MCF 10A (cell line): ENCODE measurements at regions not wholly inside any gene's neighbourhood (a gene's known extent, or its start where the extent isn't known, plus 50 kb on each side); places are given as distances from the start of the nearest gene placed in this dataset.
A peak's percentile ranks its signal among the peaks of the same experiment; 100 is the strongest.

Experiments
- BruUV-seq: library from RNA; stranded (reverse); fragments of 400-500 nt; replicated peaks from 2 replicates; lab custom pipeline; 2021; lab: Mats Ljungman, UMichigan
- CTCF ChIA-PET: fragments of 300-600 bp; sonication (Branson Sonifier 250); formaldehyde crosslinking; extraction: SDS; loops from one replicate; lab custom pipeline; 2021; ENCODE audit warnings: antibody characterized with exemption, inconsistent platforms; lab: Yijun Ruan, JAX
- POLR2A ChIA-PET: fragments of 300-600, 350-650 bp; sonication (Branson Sonifier 250); formaldehyde crosslinking; extraction: SDS; loops from one replicate; lab custom pipeline; 2020; ENCODE audit warnings: antibody characterized with exemption, inconsistent platforms; lab: Yijun Ruan, JAX
- DNase-seq: peaks from one replicate; pipeline ENCODE4 v3.0.0-alpha.2; 2018; ENCODE audit not compliant: unreplicated experiment
- H3K27ac Mint-ChIP-seq: one replicate; pipeline ENCODE4 v1.8.0; 2022; ENCODE audit warnings: mild to moderate bottlenecking, low read depth, mixed read lengths; ENCODE audit not compliant: unreplicated experiment
- H3K27me3 Mint-ChIP-seq: one replicate; pipeline ENCODE4 v1.8.0; 2022; ENCODE audit warnings: mixed read lengths; ENCODE audit not compliant: insufficient read depth, unreplicated experiment
- H3K36me3 Mint-ChIP-seq: one replicate; pipeline ENCODE4 v1.8.0; 2022; ENCODE audit warnings: mild to moderate bottlenecking, moderate library complexity, mixed read lengths; ENCODE audit not compliant: insufficient read depth, unreplicated experiment
- H3K4me1 Mint-ChIP-seq: one replicate; pipeline ENCODE4 v1.8.0; 2022; ENCODE audit warnings: mixed read lengths; ENCODE audit not compliant: insufficient read depth, unreplicated experiment
- H3K4me3 Mint-ChIP-seq: one replicate; pipeline ENCODE4 v1.8.0; 2022; ENCODE audit warnings: mild to moderate bottlenecking, moderate library complexity, mixed read lengths; ENCODE audit not compliant: unreplicated experiment
- H3K9me3 Mint-ChIP-seq: one replicate; pipeline ENCODE4 v1.8.0; 2022; ENCODE audit warnings: mixed read lengths; ENCODE audit not compliant: unreplicated experiment
- CTCF ChIP-seq: fragments of 200-600 bp; IDR thresholded peaks from one replicate; pipeline ENCODE4 v1.8.0; 2022; ENCODE audit warnings: antibody characterized with exemption, mild to moderate bottlenecking; ENCODE audit not compliant: unreplicated experiment
- intact Hi-C: fragments of 100-400 bp; cut with micrococcal nuclease; formaldehyde crosslinking; loops from 2 replicates; pipeline ENCODE4 v1.14.1; 2022

GRCh38 chr3:154660811-154661210, 230.8 kb upstream of the GPR149 start:
- Mint-ChIP-seq H3K4me1 (no peaks in the 10 kb centered on the region), H3K4me3 (no peak overlapping the region), H3K27ac (no peak overlapping the region), H3K36me3 (no peaks in the 10 kb centered on the region), H3K9me3 (peaks cover 2% of the 10 kb centered on the region), H3K27me3 (no peaks in the 10 kb centered on the region)
- intact Hi-C loops = no loop called here
- no peak for DNase-seq
- ChIA-PET CTCF (no interaction called here), POLR2A (no interaction called here)
- BruUV-seq = no TSS peak
- TF ChIP-seq CTCF = no peak

- intact Hi-C loops = no loop called here
Measured at GRCh38 chr3:154658000-154658399, 228.0 kb upstream of the GPR149 start.

GRCh38 chr3:154657218-154657617, 227.2 kb upstream of the GPR149 start:
- ChIA-PET POLR2A (no interaction called here), CTCF (no interaction called here)
- H3K4me3 Mint-ChIP-seq = no peak overlapping the region
- no peak overlapping the region for H3K27ac Mint-ChIP-seq
- H3K27me3 Mint-ChIP-seq = no peaks in the 10 kb centered on the region
- no peaks in the 10 kb centered on the region for H3K4me1 Mint-ChIP-seq
- peaks cover 12% of the 10 kb centered on the region for H3K9me3 Mint-ChIP-seq
- intact Hi-C loops = no loop called here
- no peak for TF ChIP-seq CTCF
- no TSS peak for BruUV-seq
- H3K36me3 Mint-ChIP-seq = no peaks in the 10 kb centered on the region
- DNase-seq = peak; percentile 15

More at GRCh38 chr3:154658000-154658399, 228.0 kb upstream of the GPR149 start:
- Mint-ChIP-seq H3K27me3 (no peaks in the 10 kb centered on the region), H3K4me1 (no peaks in the 10 kb centered on the region), H3K4me3 (no peak overlapping the region), H3K9me3 (peaks cover 12% of the 10 kb centered on the region), H3K36me3 (no peaks in the 10 kb centered on the region), H3K27ac (no peak overlapping the region)
- DNase-seq = no peak
- ChIA-PET CTCF (interaction anchor here (0.8 kb wide), 1 partner anchor 13 kb away, joined by 3 read pairs; no protein-coding TSS in a partner anchor), POLR2A (no interaction called here)
- TF ChIP-seq CTCF = no peak
- BruUV-seq = no TSS peak

- Mint-ChIP-seq H3K27ac (no peak overlapping the region), H3K4me3 (no peak overlapping the region), H3K27me3 (no peaks in the 10 kb centered on the region), H3K4me1 (no peaks in the 10 kb centered on the region), H3K36me3 (no peaks in the 10 kb centered on the region), H3K9me3 (peaks cover 12% of the 10 kb centered on the region)
- DNase-seq = no peak
- POLR2A ChIA-PET = no interaction called here
- no peak for TF ChIP-seq CTCF
- intact Hi-C loops = no loop called here
- CTCF ChIA-PET = no interaction called here
- BruUV-seq = no TSS peak
Measured at GRCh38 chr3:154656486-154656885, 226.5 kb upstream of the GPR149 start.
